C4-2B (cell line): ENCODE measurements at regions not wholly inside any gene's neighbourhood (a gene's known extent, or its start where the extent isn't known, plus 50 kb on each side); places are given as distances from the start of the nearest gene placed in this dataset.

ENCODE experiments used
- ZFX ChIP-seq: fragments of 450-650 bp; IDR thresholded peaks from 2 replicates; pipeline ENCODE4 v1.6.1; 2017
- TF ChIP-seq, protein P1 (sequence below): fragments of 450-650 bp; conservative IDR thresholded peaks from 2 replicates; pipeline ENCODE4 v1.5.1; 2017; ENCODE audit warnings: mild to moderate bottlenecking

DNA sequence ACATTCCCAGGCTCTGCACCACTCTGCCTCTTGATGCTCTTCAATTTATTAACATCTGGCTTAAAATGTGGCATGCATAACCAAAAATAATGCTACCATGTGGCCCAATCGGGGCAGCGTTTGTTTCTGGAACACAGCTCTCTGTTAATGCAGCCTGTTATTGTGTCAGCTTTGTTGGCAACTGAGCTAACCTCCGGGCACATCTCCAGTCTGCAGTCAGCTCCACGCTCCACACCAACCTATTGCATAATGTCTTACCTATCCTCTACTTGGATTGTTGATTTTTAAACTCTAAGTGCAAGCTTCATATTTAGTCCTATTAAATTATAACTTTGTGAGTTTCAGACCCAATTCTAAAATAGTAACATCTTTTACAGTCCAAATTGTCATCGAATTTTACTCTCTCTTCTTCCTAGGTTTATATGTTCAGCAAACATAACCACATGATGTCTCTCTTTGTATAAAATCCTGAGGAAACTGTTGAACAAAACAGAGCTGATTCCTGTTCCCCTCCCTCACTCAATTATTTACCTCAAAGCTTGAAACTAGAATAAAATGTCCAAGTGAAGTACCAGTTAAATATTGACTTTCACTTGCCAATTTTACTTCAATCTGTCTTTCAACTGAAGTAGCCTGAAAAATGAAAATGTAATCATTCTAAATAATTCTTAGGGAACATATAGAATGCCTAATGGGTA, 92.2 kb upstream of the RAPGEF2 start:
- TF ChIP-seq, protein P1, sequence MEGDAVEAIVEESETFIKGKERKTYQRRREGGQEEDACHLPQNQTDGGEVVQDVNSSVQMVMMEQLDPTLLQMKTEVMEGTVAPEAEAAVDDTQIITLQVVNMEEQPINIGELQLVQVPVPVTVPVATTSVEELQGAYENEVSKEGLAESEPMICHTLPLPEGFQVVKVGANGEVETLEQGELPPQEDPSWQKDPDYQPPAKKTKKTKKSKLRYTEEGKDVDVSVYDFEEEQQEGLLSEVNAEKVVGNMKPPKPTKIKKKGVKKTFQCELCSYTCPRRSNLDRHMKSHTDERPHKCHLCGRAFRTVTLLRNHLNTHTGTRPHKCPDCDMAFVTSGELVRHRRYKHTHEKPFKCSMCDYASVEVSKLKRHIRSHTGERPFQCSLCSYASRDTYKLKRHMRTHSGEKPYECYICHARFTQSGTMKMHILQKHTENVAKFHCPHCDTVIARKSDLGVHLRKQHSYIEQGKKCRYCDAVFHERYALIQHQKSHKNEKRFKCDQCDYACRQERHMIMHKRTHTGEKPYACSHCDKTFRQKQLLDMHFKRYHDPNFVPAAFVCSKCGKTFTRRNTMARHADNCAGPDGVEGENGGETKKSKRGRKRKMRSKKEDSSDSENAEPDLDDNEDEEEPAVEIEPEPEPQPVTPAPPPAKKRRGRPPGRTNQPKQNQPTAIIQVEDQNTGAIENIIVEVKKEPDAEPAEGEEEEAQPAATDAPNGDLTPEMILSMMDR: no peak
- no peak for TF ChIP-seq ZFX
